ENCODE measurements at regions not wholly inside any gene's neighbourhood (a gene's known extent, or its start where the extent isn't known, plus 50 kb on each side); places are given as distances from the start of the nearest gene placed in this dataset.

DNA sequence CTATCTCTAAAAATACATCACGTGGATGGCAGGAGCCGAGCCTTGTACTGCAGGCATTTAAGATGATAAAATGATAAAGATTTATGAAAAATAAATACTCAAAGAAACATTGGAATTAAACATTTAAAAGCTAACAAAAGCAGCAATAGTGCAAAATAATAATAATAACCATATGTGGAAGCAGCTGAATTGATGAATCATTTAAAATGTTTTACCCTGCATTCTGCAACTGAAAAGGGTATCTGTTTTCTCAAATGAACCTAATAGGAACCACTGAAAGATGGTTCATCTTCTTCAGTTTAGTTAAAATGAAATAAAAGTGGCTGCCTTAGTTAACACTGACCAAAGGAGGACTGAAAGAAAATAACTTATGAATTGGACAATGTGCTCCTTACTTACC, 436.1 kb downstream of the TUSC7 start:
- TF ChIP-seq EZH2phosphoT487 (IDR thresholded peaks at IDR 0.05; ENCODE audit: insufficient read depth, low read depth) (no peak), EZH2 (IDR thresholded peaks at IDR 0.05; ENCODE audit: insufficient read depth, poor library complexity, severe bottlenecking) (no peak)

Measured in GM23248 (cell line).